HG03378 (cell line): ENCODE measurements at regions not wholly inside any gene's neighbourhood (a gene's known extent, or its start where the extent isn't known, plus 50 kb on each side); places are given as distances from the start of the nearest gene placed in this dataset.
"Not testable (repeated sequence)": the region's sequence is repeated elsewhere in the genome, so short reads cannot be mapped to it uniquely, and the experiment has no call there.

Experiments used
- ATAC-seq: cut with Tn5 transposase; IDR thresholded peaks from one replicate; pipeline ENCODE4 v1.9.1; 2021; ENCODE audit warnings: mild to moderate bottlenecking, moderate library complexity; ENCODE audit not compliant: unreplicated experiment

- ATAC-seq, result no peak
These were observed 92.3 kb downstream of the BLID start for GRCh38 chr11:122023614-122024250.

GRCh38 chr11:122022646-122023045 lies 93.4 kb downstream of the BLID start:
- ATAC-seq, result no peak

- no peak for ATAC-seq
These were observed 95.1 kb downstream of the BLID start for GRCh38 chr11:122020902-122021301.

GRCh38 chr11:122019908-122020694 lies 95.9 kb downstream of the BLID start:
- ATAC-seq, result no peak

GRCh38 chr11:122007601-122008071 lies 108.4 kb downstream of the BLID start:
- ATAC-seq, result no peak

GRCh38 chr11:122004446-122004845 lies 111.6 kb downstream of the BLID start:
- no peak for ATAC-seq

- no peak for ATAC-seq
These were observed 113.1 kb downstream of the BLID start for GRCh38 chr11:122002926-122003325.

GRCh38 chr11:122002047-122002446 lies 114.0 kb downstream of the BLID start:
- ATAC-seq, result no peak

- no peak for ATAC-seq
These were observed 116.4 kb downstream of the BLID start for GRCh38 chr11:121999651-122000050.

GRCh38 chr11:121996574-121996973 lies 119.4 kb downstream of the BLID start:
- ATAC-seq, result no peak

- no peak for ATAC-seq
These were observed 132.1 kb downstream of the BLID start for GRCh38 chr11:121983901-121984300.

GRCh38 chr11:121977914-121978313 lies 138.1 kb downstream of the BLID start:
- not testable (repeated sequence) for ATAC-seq

- ATAC-seq, result no peak
These were observed 147.4 kb downstream of the BLID start for GRCh38 chr11:121968638-121969037.

- no peak for ATAC-seq
These were observed 148.8 kb downstream of the BLID start for GRCh38 chr11:121967131-121967704.

GRCh38 chr11:121965330-121965729 lies 150.7 kb downstream of the BLID start:
- no peak for ATAC-seq

GRCh38 chr11:121964591-121964990 lies 151.4 kb downstream of the BLID start:
- ATAC-seq, result no peak

GRCh38 chr11:121963846-121964245 lies 152.2 kb downstream of the BLID start:
- ATAC-seq, result not testable (repeated sequence)

GRCh38 chr11:121961321-121961801 lies 154.7 kb downstream of the BLID start:
- ATAC-seq, result no peak

- ATAC-seq, result no peak
These were observed 157.1 kb downstream of the BLID start for GRCh38 chr11:121958971-121959325.

- ATAC-seq, result no peak
These were observed 157.6 kb downstream of the BLID start for GRCh38 chr11:121958323-121958970.

GRCh38 chr11:121953122-121953521 lies 162.9 kb downstream of the BLID start:
- no peak for ATAC-seq
